ENCODE measurements at regions not wholly inside any gene's neighbourhood (a gene's known extent, or its start where the extent isn't known, plus 50 kb on each side); places are given as distances from the start of the nearest gene placed in this dataset.
"Not testable (repeated sequence)": the region's sequence is repeated elsewhere in the genome, so short reads cannot be mapped to it uniquely, and the experiment has no call there.

DNA sequence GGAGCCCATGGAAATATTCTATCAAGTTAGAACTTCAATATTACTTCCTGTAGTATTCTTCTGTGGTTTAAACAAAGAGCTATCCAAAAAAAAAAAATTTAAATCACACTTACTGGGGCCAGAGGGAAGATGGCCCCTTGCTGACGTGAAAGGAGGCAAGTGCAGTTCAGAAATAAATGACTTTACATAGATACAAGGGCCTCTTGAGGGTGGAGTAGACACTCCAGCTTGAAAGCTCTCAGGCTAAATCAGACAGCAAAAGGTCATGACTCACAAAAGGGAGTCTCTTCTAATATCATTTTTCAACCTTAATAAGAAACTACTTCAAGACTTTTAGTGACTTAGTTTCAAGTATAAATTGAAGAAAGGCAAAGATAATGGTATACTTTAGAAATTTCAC, 1160.3 kb downstream of the FAM181B start:
- Mint-ChIP-seq H3K27ac (no peak overlapping the region), H3K27me3 (ENCODE audit: low read depth) (no peaks in the 10 kb centered on the region), H3K4me1 (ENCODE audit: low read depth) (no peaks in the 10 kb centered on the region), H3K4me3 (no peak overlapping the region), H3K36me3 (ENCODE audit: low read depth) (no peaks in the 10 kb centered on the region), H3K9me3 (no peaks in the 10 kb centered on the region)

DNA sequence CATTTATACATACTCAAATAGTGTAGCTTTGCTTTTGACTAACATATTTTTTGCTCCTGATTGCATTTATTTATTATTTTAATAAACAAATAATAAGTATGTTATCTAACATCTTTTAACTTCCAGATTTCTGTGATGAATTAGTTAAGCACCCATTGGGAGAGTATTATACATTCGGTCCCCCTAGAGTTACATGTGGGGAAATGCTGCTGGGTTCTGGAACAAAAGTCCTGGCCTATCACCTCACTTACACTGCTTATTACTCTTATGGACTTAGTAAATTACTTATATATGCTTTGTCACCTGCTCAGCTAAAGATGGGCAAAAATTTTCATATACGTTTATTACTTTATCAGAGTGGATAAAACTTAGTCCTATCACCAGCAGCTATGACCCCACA, 1163.0 kb downstream of the FAM181B start:
- Mint-ChIP-seq H3K4me3 (no peak overlapping the region), H3K9me3 (no peaks in the 10 kb centered on the region), H3K27ac (no peak overlapping the region), H3K36me3 (ENCODE audit: low read depth) (no peaks in the 10 kb centered on the region), H3K27me3 (ENCODE audit: low read depth) (no peaks in the 10 kb centered on the region), H3K4me1 (ENCODE audit: low read depth) (no peaks in the 10 kb centered on the region)

DNA sequence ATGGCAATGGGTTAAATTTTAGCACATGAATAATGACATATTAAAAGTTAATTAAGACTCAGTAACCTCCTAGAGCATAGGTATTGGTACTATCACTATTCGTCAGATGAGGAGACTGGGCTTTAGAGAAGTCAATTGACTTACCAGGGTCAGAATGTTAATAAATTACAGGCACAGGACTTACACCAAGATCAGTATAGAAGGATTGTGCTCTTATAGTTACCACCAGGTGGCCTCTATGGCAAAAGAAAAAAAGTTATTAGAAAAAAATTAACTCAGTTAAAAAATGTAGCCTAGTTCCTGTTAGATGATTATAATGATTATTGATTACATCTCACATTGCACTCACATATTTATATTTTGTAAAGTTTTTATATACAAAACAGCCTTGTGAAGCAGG, 1163.7 kb downstream of the FAM181B start:
- Mint-ChIP-seq H3K27me3 (ENCODE audit: low read depth) (no peaks in the 10 kb centered on the region), H3K4me3 (no peak overlapping the region), H3K36me3 (ENCODE audit: low read depth) (no peaks in the 10 kb centered on the region), H3K4me1 (ENCODE audit: low read depth) (no peaks in the 10 kb centered on the region), H3K9me3 (no peaks in the 10 kb centered on the region), H3K27ac (no peak overlapping the region)

DNA sequence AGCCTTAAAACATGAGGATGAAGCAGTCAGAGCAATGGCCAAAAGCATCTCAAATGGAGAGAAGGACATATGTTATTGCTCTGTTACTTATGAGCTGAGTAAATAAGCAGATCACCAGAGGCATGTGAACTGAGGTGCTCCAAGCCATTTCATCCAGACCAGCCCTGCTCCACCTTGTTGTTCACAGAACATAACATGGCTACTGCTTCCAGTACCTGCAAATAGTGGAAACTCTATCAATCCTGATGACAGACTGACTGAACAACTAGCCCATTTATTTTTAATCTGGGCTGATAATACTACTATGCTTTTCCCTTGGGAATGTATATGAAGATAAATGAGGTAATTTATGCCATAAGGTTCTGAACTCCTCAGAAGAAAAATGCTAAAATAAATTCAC, 1164.7 kb downstream of the FAM181B start:
- H3K4me3 Mint-ChIP-seq = no peak overlapping the region
- H3K27me3 Mint-ChIP-seq (ENCODE audit: low read depth) = no peaks in the 10 kb centered on the region
- no peak overlapping the region for H3K27ac Mint-ChIP-seq
- no peaks in the 10 kb centered on the region for H3K9me3 Mint-ChIP-seq
- no peaks in the 10 kb centered on the region for H3K4me1 Mint-ChIP-seq (ENCODE audit: low read depth)
- no peaks in the 10 kb centered on the region for H3K36me3 Mint-ChIP-seq (ENCODE audit: low read depth)

DNA sequence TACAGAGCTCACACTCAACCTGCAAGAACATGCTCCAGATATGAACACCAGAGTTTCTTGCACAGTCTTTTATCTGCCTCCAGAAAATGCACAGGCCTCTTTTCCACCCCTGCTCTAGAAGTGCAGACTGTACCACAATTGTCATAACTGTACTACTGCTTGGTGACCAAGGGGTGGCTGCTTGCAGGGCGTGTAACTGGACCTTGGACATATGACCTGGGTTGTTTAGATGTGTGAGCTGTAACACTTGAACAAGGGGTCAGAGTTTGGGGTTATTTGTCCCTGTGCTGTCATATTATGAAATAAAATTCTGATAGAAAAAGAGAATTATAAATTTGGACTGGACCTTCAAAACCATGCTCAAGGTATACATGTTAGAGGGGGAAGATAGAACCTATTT, 1185.5 kb downstream of the FAM181B start:
- Mint-ChIP-seq H3K27me3 (ENCODE audit: low read depth) (no peaks in the 10 kb centered on the region), H3K4me1 (ENCODE audit: low read depth) (no peaks in the 10 kb centered on the region), H3K27ac (no peak overlapping the region), H3K36me3 (ENCODE audit: low read depth) (no peaks in the 10 kb centered on the region), H3K9me3 (no peaks in the 10 kb centered on the region), H3K4me3 (no peak overlapping the region)

DNA sequence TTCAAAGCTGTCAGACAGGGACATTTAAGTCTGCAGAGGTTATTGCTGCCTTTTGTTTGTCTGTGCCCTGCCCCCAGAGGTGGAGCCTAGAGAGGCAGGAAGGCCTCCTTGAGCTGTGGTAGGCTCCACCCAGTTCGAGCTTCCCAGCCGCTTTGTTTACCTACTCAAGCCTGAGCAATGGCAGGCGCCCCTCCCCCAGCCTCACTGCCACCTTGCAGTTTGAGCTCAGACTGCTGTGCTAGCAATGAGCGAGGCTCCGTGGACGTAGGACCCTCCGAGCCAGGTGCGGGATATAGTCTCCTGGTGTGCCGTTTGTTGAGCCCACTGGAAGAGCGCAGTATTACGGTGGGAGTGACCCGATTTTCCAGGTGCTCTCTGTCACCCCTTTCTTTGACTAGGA, 1193.9 kb downstream of the FAM181B start:
- not testable (repeated sequence) for H3K27ac Mint-ChIP-seq; H3K4me3 Mint-ChIP-seq; H3K27me3 Mint-ChIP-seq (ENCODE audit: low read depth); H3K36me3 Mint-ChIP-seq (ENCODE audit: low read depth); H3K9me3 Mint-ChIP-seq; H3K4me1 Mint-ChIP-seq (ENCODE audit: low read depth)

DNA sequence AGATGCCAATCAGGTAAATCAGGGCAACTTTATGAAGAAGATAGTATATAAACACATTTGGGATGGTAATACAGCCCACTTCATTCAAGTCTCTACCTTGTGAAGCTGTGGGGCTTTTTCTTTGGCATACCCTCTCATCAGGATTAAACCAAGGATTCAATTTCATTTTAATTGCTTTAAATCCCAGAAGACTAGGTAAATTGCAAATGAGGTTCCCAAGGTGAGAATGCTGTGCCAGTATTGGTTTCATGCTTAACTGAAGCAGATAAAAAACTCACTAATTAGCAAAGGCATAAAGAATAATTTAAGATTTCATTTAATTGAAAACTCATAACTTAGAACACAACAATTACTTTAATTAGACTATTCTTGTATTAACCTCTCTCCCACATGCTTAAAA, 1218.1 kb downstream of the FAM181B start:
- H3K4me3 Mint-ChIP-seq = no peak overlapping the region
- H3K27ac Mint-ChIP-seq = no peak overlapping the region
- no peaks in the 10 kb centered on the region for H3K27me3 Mint-ChIP-seq (ENCODE audit: low read depth)

DNA sequence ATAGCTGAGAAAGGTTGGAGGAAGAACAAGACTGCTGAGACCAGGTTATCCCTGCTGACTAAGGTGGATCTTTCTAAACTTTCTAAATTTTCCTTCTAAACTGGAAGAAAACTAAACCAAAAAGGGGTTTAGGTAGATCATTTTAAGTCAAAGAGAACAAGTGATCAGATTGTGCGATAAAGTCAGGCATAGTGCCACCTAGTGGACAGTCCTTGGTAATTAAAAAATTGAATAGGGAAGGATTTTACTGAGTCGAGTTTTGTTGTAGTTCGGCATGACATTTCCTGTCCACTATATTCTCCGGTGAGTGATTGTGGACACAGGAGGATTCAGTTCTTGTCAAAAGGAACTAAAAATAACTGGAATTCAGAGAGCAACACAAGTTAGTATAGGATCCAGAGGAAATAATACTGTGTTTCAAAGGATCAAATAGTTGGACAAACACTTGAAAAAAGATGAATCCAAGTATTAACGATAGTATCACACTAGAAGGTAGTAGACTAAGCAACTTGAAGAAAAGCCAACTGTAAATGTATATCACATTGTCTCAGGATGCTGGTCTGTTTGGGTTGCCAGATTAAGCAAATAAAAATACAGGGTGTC, 1236.4 kb downstream of the FAM181B start:
- no peak overlapping the region for H3K4me3 Mint-ChIP-seq
- no peaks in the 10 kb centered on the region for H3K4me1 Mint-ChIP-seq (ENCODE audit: low read depth)
- no peaks in the 10 kb centered on the region for H3K9me3 Mint-ChIP-seq
- no peak overlapping the region for H3K27ac Mint-ChIP-seq
- H3K36me3 Mint-ChIP-seq (ENCODE audit: low read depth) = no peaks in the 10 kb centered on the region
- H3K27me3 Mint-ChIP-seq (ENCODE audit: low read depth) = no peaks in the 10 kb centered on the region

More for the DNA sequence above, 1218.1 kb downstream of the FAM181B start:
- Mint-ChIP-seq H3K36me3 (ENCODE audit: low read depth) (no peaks in the 10 kb centered on the region), H3K4me1 (ENCODE audit: low read depth) (no peaks in the 10 kb centered on the region), H3K9me3 (no peaks in the 10 kb centered on the region)

DNA sequence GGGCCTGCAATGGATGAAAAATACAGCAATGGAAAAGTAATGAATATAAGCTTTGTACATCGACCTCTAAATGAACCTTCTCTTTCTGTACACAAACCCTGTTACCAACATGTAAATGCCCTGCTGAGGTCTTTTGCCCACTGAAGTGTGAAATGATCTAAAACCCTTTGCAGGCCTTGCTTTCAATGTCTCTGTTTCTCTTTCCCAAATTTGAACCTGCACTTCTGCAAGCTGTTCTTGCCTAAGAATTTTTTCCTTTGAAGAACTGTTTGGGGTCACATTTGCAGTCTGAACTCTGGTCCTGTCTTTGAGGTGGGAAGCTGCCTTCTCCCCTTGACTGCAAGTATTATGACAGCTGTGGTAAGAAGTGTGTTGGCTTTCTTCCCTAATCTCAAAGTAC, 1237.1 kb downstream of the FAM181B start:
- no peak overlapping the region for H3K4me3 Mint-ChIP-seq
- H3K36me3 Mint-ChIP-seq (ENCODE audit: low read depth) = no peaks in the 10 kb centered on the region
- no peaks in the 10 kb centered on the region for H3K27me3 Mint-ChIP-seq (ENCODE audit: low read depth)
- H3K4me1 Mint-ChIP-seq (ENCODE audit: low read depth) = no peaks in the 10 kb centered on the region
- H3K27ac Mint-ChIP-seq = no peak overlapping the region
- H3K9me3 Mint-ChIP-seq = no peaks in the 10 kb centered on the region

DNA sequence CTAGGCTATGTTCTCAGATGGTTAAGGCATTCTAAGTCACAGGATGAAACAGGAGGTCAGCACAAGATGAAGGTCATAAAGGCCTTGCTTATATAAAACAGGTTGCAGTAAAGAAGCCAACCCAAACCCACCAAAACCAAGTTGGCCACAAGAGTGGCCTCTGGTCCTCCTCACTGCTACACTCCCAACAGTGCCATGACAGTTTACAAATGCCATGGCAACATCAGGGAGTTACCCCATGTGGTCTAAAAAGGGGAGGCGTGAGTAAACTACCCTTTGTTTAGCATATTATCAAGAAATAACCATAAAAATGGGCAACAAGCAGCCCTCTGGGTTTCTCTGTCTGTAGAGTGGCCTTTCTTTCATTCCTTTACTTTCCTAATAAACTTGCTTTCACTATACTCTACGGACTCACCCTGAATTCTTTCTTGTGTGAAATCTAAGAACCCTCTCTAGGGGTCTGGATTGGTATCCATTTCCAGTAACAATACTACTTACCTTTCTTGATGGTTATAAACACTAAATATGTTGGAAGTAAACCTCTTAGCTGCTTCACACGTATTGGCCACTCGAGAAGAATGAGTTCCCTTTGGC, 1237.9 kb downstream of the FAM181B start:
- Mint-ChIP-seq H3K36me3 (ENCODE audit: low read depth) (no peaks in the 10 kb centered on the region), H3K4me1 (ENCODE audit: low read depth) (no peaks in the 10 kb centered on the region), H3K9me3 (no peaks in the 10 kb centered on the region), H3K4me3 (no peak overlapping the region), H3K27me3 (ENCODE audit: low read depth) (no peaks in the 10 kb centered on the region), H3K27ac (no peak overlapping the region)

DNA sequence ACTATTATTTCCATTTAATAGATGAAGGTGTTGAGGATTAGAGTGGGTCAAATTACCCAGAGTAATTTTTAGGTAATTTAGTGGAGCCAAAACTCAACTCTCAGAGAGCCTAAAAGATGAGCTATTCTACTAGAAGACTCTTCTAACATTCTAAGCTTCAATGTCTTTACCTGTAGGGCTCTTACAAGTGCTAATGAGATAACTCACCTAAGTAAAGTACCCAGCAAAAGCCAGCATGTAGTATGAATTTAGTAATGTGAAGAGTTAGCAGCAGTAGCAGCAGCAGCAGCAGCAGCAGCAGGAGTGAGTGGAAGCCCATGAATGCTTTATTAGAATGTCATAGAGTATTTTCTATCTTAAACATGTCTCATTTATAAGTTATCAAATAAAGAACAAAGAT, 1239.2 kb downstream of the FAM181B start:
- Mint-ChIP-seq H3K9me3 (no peaks in the 10 kb centered on the region), H3K27me3 (ENCODE audit: low read depth) (no peaks in the 10 kb centered on the region), H3K27ac (no peak overlapping the region), H3K4me3 (no peak overlapping the region), H3K36me3 (ENCODE audit: low read depth) (no peaks in the 10 kb centered on the region), H3K4me1 (ENCODE audit: low read depth) (no peaks in the 10 kb centered on the region)

DNA sequence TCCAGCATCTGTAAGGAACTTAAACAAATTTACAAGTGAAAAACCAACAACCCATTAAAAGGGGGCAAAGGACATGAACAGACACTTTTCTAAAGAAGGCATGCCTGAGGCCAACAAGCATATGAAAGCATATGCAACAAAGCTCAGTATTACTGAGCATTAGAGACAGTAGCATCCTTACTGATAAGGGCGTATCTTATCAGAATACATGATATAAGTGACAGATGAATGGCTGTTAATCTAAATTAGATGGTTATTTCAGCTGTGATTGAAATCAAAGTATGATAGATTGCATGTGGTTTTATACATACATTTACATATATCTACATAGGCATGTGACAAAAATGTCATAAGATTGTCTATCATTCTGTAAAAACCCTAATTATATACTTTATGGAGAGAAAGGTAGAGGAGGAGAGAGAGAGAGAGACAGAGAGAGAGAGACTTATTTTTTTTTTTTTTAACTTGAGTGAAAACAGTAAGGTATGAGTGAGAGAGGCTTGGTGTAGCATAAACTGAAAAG, 1240.7 kb downstream of the FAM181B start:
- Mint-ChIP-seq H3K36me3 (ENCODE audit: low read depth) (no peaks in the 10 kb centered on the region), H3K9me3 (no peaks in the 10 kb centered on the region), H3K27me3 (ENCODE audit: low read depth) (no peaks in the 10 kb centered on the region), H3K4me1 (ENCODE audit: low read depth) (no peaks in the 10 kb centered on the region), H3K27ac (no peak overlapping the region), H3K4me3 (no peak overlapping the region)

DNA sequence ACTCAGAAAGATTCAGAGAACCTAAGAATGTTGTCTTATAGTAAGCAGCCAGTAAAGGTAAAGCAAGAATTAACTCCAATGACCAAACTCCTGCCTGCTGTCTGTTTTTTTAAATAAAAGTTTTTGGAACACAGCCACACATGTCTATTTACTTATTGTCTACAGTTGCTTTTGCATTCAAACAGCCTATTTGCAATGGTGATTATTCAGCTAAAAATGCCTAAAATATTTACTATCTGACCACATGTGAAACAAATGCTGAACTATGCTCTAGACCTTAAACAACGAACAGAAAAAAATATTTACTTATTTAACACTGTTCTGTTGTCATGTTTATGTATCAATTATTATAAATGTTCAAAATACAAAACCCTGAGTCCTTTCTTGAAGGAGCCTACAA, 1246.6 kb downstream of the FAM181B start:
- Mint-ChIP-seq H3K36me3 (ENCODE audit: low read depth) (no peaks in the 10 kb centered on the region), H3K9me3 (no peaks in the 10 kb centered on the region), H3K27ac (no peak overlapping the region)

DNA sequence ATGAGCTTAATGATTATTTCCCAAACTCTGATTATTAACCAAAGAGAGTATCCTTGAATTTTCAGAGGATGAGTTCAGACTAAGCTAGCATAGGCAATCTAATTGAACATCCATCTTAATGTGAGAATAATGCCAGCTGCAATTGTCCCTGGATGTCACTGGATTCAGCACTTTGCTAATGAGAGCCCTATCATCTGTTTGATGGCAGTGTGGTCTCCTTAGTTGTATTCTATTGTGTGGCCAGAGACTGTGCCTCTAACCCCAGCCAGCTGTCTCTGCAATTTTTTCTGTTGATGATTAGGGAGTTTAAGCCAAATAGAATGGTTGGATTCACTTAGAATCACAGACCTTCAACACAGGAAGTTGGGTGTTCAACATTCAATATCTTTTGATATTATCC, 1249.5 kb downstream of the FAM181B start:
- H3K27ac Mint-ChIP-seq = no peak overlapping the region

More for the DNA sequence above, 1246.6 kb downstream of the FAM181B start:
- H3K4me3 Mint-ChIP-seq = no peak overlapping the region
- H3K27me3 Mint-ChIP-seq (ENCODE audit: low read depth) = no peaks in the 10 kb centered on the region
- no peaks in the 10 kb centered on the region for H3K4me1 Mint-ChIP-seq (ENCODE audit: low read depth)

DNA sequence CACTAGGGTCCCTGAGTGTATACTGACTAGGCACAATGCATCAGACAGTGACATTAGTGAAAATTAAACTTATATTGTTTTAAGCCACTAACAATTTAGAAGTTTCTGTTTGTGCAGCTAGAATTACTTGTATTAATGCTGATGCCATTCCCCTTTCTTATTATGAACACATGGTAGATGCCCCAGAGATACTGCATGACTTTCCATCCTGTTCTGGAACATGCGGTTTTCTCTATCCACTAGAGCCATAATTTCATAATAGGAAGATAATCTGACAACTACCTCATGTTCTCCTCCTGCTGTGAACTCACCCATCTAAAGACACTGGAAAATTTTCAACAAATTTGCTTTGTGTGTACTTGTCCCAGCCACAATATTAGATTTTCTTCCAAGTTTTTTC, 1256.4 kb downstream of the FAM181B start:
- Mint-ChIP-seq H3K9me3 (no peaks in the 10 kb centered on the region), H3K27ac (no peak overlapping the region), H3K4me3 (no peak overlapping the region), H3K4me1 (ENCODE audit: low read depth) (no peaks in the 10 kb centered on the region), H3K27me3 (ENCODE audit: low read depth) (no peaks in the 10 kb centered on the region), H3K36me3 (ENCODE audit: low read depth) (no peaks in the 10 kb centered on the region)

More for the DNA sequence above, 1249.5 kb downstream of the FAM181B start:
- no peaks in the 10 kb centered on the region for H3K4me1 Mint-ChIP-seq (ENCODE audit: low read depth)
- no peaks in the 10 kb centered on the region for H3K27me3 Mint-ChIP-seq (ENCODE audit: low read depth)
- no peaks in the 10 kb centered on the region for H3K9me3 Mint-ChIP-seq
- no peaks in the 10 kb centered on the region for H3K36me3 Mint-ChIP-seq (ENCODE audit: low read depth)
- no peak overlapping the region for H3K4me3 Mint-ChIP-seq
